IMR-90 (cell line): ENCODE measurements at regions not wholly inside any gene's neighbourhood (a gene's known extent, or its start where the extent isn't known, plus 50 kb on each side); places are given as distances from the start of the nearest gene placed in this dataset.

ENCODE experiments used
- ATAC-seq: fragments of 200-7000 bp; cut with Tn5 transposase; 2 replicates; pipeline ENCODE4 v1.9.1; 2020; ENCODE audit warnings: low read depth, mild to moderate bottlenecking, moderate library complexity
- BruUV-seq: library from RNA; stranded (reverse); fragments of 400-500 nt; replicated peaks from 2 replicates; lab custom pipeline; 2021; lab: Mats Ljungman, UMichigan
- CTCF ChIA-PET: fragments of 300-600 bp; formaldehyde crosslinking; extraction: SDS; loops from one replicate; lab custom pipeline; 2021; ENCODE audit warnings: antibody characterized with exemption; lab: Yijun Ruan, JAX
- POLR2A ChIA-PET: fragments of 300-600 bp; sonication (Branson Sonifier 250); formaldehyde crosslinking; loops from one replicate; lab custom pipeline; 2022; ENCODE audit warnings: antibody characterized with exemption; ENCODE audit not compliant: unreplicated experiment; lab: Charles Lee
- DNase-seq: peaks from one replicate; pipeline ENCODE4 v3.0.0; 2013
- H2AFZ ChIP-seq: replicated peaks from 2 replicates; pipeline ENCODE3; 2013; ENCODE audit warnings: low read length, mild to moderate bottlenecking; ENCODE audit not compliant: poor library complexity
- H2AK5ac ChIP-seq: 2 replicates; pipeline ENCODE4 v1.6.1; 2013; ENCODE audit warnings: low read depth, low read length, inconsistent platforms
- H2AK9ac ChIP-seq: replicated peaks from 2 replicates; pipeline ENCODE3; 2013; ENCODE audit warnings: mild to moderate bottlenecking, low read depth, low read length, moderate library complexity; ENCODE audit not compliant: poor library complexity
- H2BK120ac ChIP-seq: 2 replicates; pipeline ENCODE4 v1.6.1; 2013; ENCODE audit warnings: low read depth, low read length, inconsistent platforms
- H2BK15ac ChIP-seq: 3 replicates; pipeline ENCODE4 v1.6.1; 2013; ENCODE audit warnings: low read depth, low read length, inconsistent platforms
- H2BK20ac ChIP-seq: 2 replicates; pipeline ENCODE4 v1.6.1; 2013; ENCODE audit warnings: low read depth, mild to moderate bottlenecking, inconsistent platforms, low read length, moderate library complexity
- H2BK5ac ChIP-seq: 2 replicates; pipeline ENCODE4 v1.6.1; 2013; ENCODE audit warnings: mild to moderate bottlenecking, low read depth, low read length, inconsistent platforms; ENCODE audit not compliant: poor library complexity, severe bottlenecking
- H3K14ac ChIP-seq: replicated peaks from 2 replicates; pipeline ENCODE4 v1.6.1; 2013; ENCODE audit warnings: low read depth, low read length, inconsistent platforms
- H3K18ac ChIP-seq: 2 replicates; pipeline ENCODE4 v1.6.1; 2013; ENCODE audit warnings: low read depth, low read length, control low read depth
- H3K23ac ChIP-seq: 2 replicates; pipeline ENCODE4 v1.6.1; 2013; ENCODE audit warnings: low read depth, low read length, inconsistent platforms
- H3K27ac ChIP-seq: 2 replicates; pipeline ENCODE4 v1.5.1; 2013; ENCODE audit warnings: mild to moderate bottlenecking, control low read depth, low read length; ENCODE audit not compliant: insufficient read depth
- H3K27me3 ChIP-seq: 2 replicates; pipeline ENCODE4 v1.6.1; 2013; ENCODE audit warnings: low read length; ENCODE audit not compliant: control insufficient read depth, insufficient read depth
- H3K36me3 ChIP-seq: 2 replicates; pipeline ENCODE4 v1.6.1; 2013; ENCODE audit warnings: low read length, mixed read lengths; ENCODE audit not compliant: control insufficient read depth, insufficient read depth
- H3K4ac ChIP-seq: 2 replicates; pipeline ENCODE4 v1.6.1; 2013; ENCODE audit warnings: low read depth, low read length, inconsistent platforms
- H3K4me1 ChIP-seq: 2 replicates; pipeline ENCODE4 v1.6.1; 2013; ENCODE audit warnings: low read length, mixed read lengths; ENCODE audit not compliant: control insufficient read depth, insufficient read depth
- H3K4me2 ChIP-seq: 2 replicates; pipeline ENCODE4 v1.6.1; 2013; ENCODE audit warnings: low read depth, mild to moderate bottlenecking, control low read depth, low read length, moderate library complexity
- H3K4me3 ChIP-seq: 2 replicates; pipeline ENCODE4 v1.5.1; 2013; ENCODE audit warnings: low read depth, mild to moderate bottlenecking, control low read depth, low read length, moderate library complexity; ENCODE audit not compliant: insufficient read depth
- H3K56ac ChIP-seq: 2 replicates; pipeline ENCODE4 v1.6.1; 2013; ENCODE audit warnings: low read length, inconsistent platforms; ENCODE audit not compliant: insufficient read depth; ENCODE audit errors: extremely low read depth
- H3K79me1 ChIP-seq, 2 experiments: 2 replicates each; pipeline ENCODE4 v1.6.1; 2013; ENCODE audit warnings: low read length in 2 of 2, inconsistent platforms in 1 of 2, low read depth in 1 of 2
- H3K9ac ChIP-seq: 2 replicates; pipeline ENCODE4 v1.6.1; 2013; ENCODE audit warnings: low read depth, low read length, control low read depth
- H3K9me1 ChIP-seq: 2 replicates; pipeline ENCODE4 v1.6.1; 2013; ENCODE audit warnings: low read length, inconsistent platforms; ENCODE audit not compliant: insufficient read depth
- H3K9me3 ChIP-seq: 2 replicates; pipeline ENCODE4 v1.6.1; 2013; ENCODE audit warnings: low read length; ENCODE audit not compliant: control insufficient read depth, insufficient read depth
- H4K20me1 ChIP-seq: 2 replicates; pipeline ENCODE4 v1.6.1; 2013; ENCODE audit warnings: low read length, inconsistent platforms; ENCODE audit not compliant: insufficient read depth
- H4K5ac ChIP-seq: 2 replicates; pipeline ENCODE4 v1.6.1; 2013; ENCODE audit warnings: mild to moderate bottlenecking, low read depth, low read length, control low read depth
- H4K8ac ChIP-seq, 2 experiments: 2 replicates each; pipeline ENCODE4 v1.6.1; 2013; ENCODE audit warnings: low read depth in 2 of 2, low read length in 2 of 2, control low read depth in 1 of 2, inconsistent platforms in 1 of 2
- H4K91ac ChIP-seq: 2 replicates; pipeline ENCODE4 v1.6.1; 2013; ENCODE audit warnings: low read depth, low read length, inconsistent platforms; ENCODE audit not compliant: insufficient read depth
- CEBPB ChIP-seq: IDR thresholded peaks from 2 replicates; pipeline ENCODE4 v1.6.1; 2012; ENCODE audit warnings: low read depth, low read length, improper control_type of control experiment
- MAZ ChIP-seq: IDR thresholded peaks from 2 replicates; pipeline ENCODE4 v1.6.1; 2012; ENCODE audit warnings: low read depth, mild to moderate bottlenecking, low read length, improper control_type of control experiment, moderate library complexity, borderline replicate concordance
- RFX5 ChIP-seq: IDR thresholded peaks from 2 replicates; pipeline ENCODE4 v1.8.0; 2012; ENCODE audit warnings: low read depth, mild to moderate bottlenecking, low read length, moderate library complexity
- SMC3 ChIP-seq: fragments of 150-350 bp; IDR thresholded peaks from 2 replicates; pipeline ENCODE4 v1.6.1; 2016; ENCODE audit warnings: low read depth, mild to moderate bottlenecking, antibody characterized with exemption, low read length, moderate library complexity
- WGBS, 2 experiments: methylation state at CpG; one replicate each; pipeline versions ENCODE4 v1.1.5 to v1.1.7; 2013; ENCODE audit warnings: missing lambda C conversion rate in 2 of 2; ENCODE audit not compliant: insufficient read length in 1 of 2; ENCODE audit errors: extremely low coverage in 2 of 2; 5-methylcytosine and 5-hydroxymethylcytosine counted together
- dilution Hi-C: fragments of 300-500 bp; cut with HindIII; formaldehyde crosslinking; loops from one replicate; pipeline ENCODE4 v1.14.3; 2018; ENCODE audit warnings: low sequenced_read_pairs; ENCODE audit not compliant: unreplicated experiment
- in situ Hi-C: fragments of 300-500 bp; cut with MboI; formaldehyde crosslinking; loops from 3 replicates; pipeline ENCODE4 v1.14.3; 2019; ENCODE audit warnings: low sequenced_read_pairs, inconsistent platforms, mixed read lengths
- intact Hi-C: fragments of 100-400 bp; cut with micrococcal nuclease; formaldehyde crosslinking; loops from 2 replicates; pipeline ENCODE4 v1.10.0; 2022
- TF ChIP-seq, protein P1 (sequence below): fragments of 150-350 bp; IDR thresholded peaks from 2 replicates; pipeline ENCODE4 v1.6.1; 2017; ENCODE audit warnings: mild to moderate bottlenecking, antibody characterized with exemption, low read length, low read depth

DNA sequence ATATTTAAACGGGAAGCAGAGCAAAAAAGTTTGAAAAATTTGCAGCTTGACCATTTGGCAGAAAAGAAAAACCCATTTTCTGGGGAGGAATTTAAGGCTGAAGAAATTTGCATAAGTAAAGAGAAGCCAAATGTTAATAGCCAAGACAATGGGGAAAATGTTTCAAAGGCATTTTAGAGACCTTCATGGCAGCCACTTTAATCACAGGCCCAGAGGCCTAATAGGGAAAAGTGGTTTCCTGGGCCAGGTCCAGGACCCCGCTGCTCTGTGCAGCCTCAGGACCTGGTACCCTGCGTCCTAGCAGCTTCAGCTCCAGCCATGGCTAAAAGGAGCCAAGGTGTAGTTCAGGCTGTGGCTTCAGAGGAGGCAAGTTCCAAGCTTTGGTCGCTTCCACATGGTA, 507.3 kb downstream of the SLCO4C1 start:
- TF ChIP-seq MAZ, result no peak
- no peak for TF ChIP-seq CEBPB
- TF ChIP-seq, protein P1, sequence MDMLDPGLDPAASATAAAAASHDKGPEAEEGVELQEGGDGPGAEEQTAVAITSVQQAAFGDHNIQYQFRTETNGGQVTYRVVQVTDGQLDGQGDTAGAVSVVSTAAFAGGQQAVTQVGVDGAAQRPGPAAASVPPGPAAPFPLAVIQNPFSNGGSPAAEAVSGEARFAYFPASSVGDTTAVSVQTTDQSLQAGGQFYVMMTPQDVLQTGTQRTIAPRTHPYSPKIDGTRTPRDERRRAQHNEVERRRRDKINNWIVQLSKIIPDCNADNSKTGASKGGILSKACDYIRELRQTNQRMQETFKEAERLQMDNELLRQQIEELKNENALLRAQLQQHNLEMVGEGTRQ, result no peak
- no peak for TF ChIP-seq SMC3
- TF ChIP-seq RFX5, result no peak
- no peaks in the 10 kb centered on the region for H3K9me1 ChIP-seq
- no peak overlapping the region for H2BK5ac ChIP-seq
- peaks cover 8% of the 10 kb centered on the region; the same call in 1 of the 2 replicates for H3K9me3 ChIP-seq
- no peak overlapping the region for H2BK20ac ChIP-seq
- ATAC-seq (no peak), DNase-seq (no peak)
- H2BK15ac ChIP-seq, result no peak overlapping the region
- no peak overlapping the region for H4K91ac ChIP-seq
- no peak overlapping the region for H3K4me2 ChIP-seq
- H3K14ac ChIP-seq, result no peak overlapping the region
- no peak overlapping the region for H3K27ac ChIP-seq
- no peak overlapping the region for H3K9ac ChIP-seq
- no peak overlapping the region for H3K4me3 ChIP-seq
- no peak overlapping the region for H4K5ac ChIP-seq
- no peaks in the 10 kb centered on the region for H3K36me3 ChIP-seq
- H3K18ac ChIP-seq, result no peak overlapping the region
- 0% methylated on average over 1 of the region's 4 CpGs; no CpG with 5 or more reads in 1 of the 2 experiments for WGBS, 2 experiments
- H3K56ac ChIP-seq, result no peak overlapping the region
- no peak overlapping the region for H3K23ac ChIP-seq
- no peak overlapping the region for H3K4ac ChIP-seq
- no peaks in the 10 kb centered on the region for H4K20me1 ChIP-seq
- in situ Hi-C loops (no loop called here), intact Hi-C loops (no loop called here), dilution Hi-C loops (no loop called here)
- ChIA-PET CTCF (no interaction called here), POLR2A (no interaction called here)
- H2BK120ac ChIP-seq, result no peak overlapping the region
- H2AK5ac ChIP-seq, result no peak overlapping the region
- BruUV-seq, result no TSS peak
- H3K4me1 ChIP-seq, result no peaks in the 10 kb centered on the region
- H2AK9ac ChIP-seq, result no peak overlapping the region
- H4K8ac ChIP-seq, result no peak overlapping the region
- H3K79me1 ChIP-seq, result no peaks in the 10 kb centered on the region
- no peak overlapping the region for H2AFZ ChIP-seq
- no peaks in the 10 kb centered on the region for H3K27me3 ChIP-seq
